NCI-H345 treated with DMSO at 0.1 percent for 48 hours (cell line): ENCODE measurements at regions not wholly inside any gene's neighbourhood (a gene's known extent, or its start where the extent isn't known, plus 50 kb on each side); places are given as distances from the start of the nearest gene placed in this dataset.
A peak's percentile ranks its signal among the peaks of the same experiment; 100 is the strongest.
"Not testable (repeated sequence)": the region's sequence is repeated elsewhere in the genome, so short reads cannot be mapped to it uniquely, and the experiment has no call there.

Experiments
- DNase-seq: peaks from one replicate; lab custom pipeline; 2025; ENCODE audit not compliant: unreplicated experiment; lab: John Stamatoyannopoulos, UW

DNA sequence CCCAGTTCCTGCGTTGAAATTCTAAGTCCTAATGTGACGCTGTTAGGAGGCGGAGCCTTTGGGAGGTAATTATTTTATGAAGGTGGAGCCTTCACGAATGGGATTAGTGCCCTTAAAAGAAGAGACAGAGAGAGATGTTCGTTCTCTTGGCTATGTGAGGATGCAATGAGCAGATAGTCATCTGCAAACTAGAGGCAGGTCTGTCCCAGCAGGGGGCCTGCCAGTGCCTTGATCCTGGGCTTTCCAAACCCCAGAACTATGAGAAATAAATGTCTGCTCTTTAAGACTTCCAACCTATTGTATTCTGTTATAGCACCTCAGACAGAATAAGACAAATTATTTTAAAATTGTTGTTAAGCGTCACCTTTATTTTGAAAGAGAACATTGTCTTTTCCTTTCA is 123.1 kb upstream of the KCNJ6 start:
- DNase-seq = no peak

DNA sequence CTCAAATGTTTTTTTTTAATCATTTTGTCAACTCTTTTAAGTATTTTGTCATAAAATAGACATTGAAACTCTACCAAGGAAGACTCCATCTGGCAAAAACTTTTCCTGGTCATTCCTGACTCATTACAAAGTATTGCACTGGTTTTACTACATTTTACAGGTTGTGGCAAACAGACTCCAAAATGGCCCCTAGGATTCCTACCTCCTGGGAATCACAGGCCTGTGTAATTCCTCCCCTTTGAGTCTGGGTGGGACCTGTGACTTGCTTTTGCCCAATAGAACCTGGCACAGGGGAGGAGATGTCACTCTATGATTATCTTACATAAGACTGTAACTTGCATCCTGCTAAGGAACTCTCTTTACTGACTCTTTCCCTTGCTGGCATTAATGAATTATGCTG is 123.6 kb upstream of the KCNJ6 start:
- DNase-seq = no peak

- DNase-seq = no peak
These were observed 125.2 kb upstream of the KCNJ6 start for GRCh38 chr21:38041493-38041892.

GRCh38 chr21:38042246-38042645 is 126.0 kb upstream of the KCNJ6 start:
- DNase-seq = no peak

GRCh38 chr21:38048167-38048566 is 131.9 kb upstream of the KCNJ6 start:
- DNase-seq = peak; percentile 36

DNA sequence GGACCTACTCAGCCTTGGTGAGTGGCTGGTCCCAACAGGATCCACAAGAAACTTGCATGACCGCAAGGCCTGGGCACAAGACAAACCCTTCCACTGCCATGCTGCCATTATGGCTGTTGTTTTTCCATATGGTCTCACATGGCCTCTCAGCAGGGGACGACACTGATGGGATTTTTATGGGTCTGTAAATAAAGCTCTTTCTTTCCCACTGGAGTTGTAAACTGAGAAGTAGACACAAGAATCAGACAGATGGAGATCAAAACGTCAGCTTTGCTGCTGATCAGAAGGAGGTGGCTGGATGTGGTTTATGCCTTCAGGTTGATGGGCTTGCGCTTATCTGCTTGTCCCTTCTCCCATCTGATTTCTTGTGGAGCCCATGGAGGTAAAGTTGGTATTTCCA is 138.1 kb upstream of the KCNJ6 start:
- no peak for DNase-seq

- no peak for DNase-seq
These were observed 140.2 kb upstream of the KCNJ6 start for GRCh38 chr21:38056481-38056880.

GRCh38 chr21:38057626-38058025 is 141.4 kb upstream of the KCNJ6 start:
- no peak for DNase-seq

- DNase-seq = no peak
These were observed 144.3 kb upstream of the KCNJ6 start for GRCh38 chr21:38060533-38060932.

DNA sequence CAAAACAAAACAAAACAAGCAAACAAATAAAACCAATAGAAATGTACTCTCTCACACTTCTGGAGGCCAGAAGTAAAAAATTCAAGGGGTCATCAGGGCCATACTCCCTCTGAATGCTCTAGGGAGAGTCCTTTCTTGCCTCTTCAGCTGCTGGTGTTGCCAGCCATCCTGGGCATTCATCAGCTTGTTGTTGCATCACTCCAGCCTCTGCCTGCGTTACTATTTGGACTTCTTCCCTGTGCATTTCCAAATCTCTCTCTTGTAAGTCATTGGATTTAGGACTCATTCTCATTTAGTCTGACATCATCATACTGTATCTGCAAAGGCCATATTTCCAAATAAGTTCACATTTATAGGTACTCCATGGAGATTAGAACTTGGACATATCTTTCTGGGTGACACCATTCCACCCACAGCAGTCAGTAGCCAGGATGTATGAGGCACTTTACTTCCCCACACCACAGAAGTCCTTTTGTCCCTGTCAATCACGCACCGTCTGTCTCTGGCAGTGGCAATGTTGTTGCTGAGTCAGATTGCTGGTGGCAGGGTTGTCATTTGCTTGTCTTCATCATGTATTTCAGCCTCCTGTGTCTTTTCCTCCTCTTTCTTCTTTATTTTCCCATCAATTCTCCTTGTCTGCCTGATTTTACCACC is 151.0 kb upstream of the KCNJ6 start:
- DNase-seq = no peak

DNA sequence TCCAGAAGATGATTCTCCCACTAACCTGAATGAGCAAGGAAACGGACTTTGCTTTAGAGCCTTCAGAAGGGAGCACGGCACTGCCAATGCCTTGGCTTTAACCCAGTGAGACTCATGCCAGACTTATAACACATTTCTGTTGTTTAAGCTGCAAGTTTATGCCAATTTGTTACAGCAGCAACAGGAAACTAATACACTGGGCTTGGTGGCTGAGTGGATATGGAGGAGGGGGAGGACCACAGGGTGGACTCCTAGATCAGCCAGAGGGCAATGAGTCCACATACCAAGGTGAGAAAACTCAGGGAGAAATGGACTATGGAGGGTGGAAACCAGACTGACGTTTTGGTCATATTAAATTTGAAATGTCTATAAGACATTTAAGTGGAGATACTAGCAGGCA is 156.2 kb upstream of the KCNJ6 start:
- no peak for DNase-seq

DNA sequence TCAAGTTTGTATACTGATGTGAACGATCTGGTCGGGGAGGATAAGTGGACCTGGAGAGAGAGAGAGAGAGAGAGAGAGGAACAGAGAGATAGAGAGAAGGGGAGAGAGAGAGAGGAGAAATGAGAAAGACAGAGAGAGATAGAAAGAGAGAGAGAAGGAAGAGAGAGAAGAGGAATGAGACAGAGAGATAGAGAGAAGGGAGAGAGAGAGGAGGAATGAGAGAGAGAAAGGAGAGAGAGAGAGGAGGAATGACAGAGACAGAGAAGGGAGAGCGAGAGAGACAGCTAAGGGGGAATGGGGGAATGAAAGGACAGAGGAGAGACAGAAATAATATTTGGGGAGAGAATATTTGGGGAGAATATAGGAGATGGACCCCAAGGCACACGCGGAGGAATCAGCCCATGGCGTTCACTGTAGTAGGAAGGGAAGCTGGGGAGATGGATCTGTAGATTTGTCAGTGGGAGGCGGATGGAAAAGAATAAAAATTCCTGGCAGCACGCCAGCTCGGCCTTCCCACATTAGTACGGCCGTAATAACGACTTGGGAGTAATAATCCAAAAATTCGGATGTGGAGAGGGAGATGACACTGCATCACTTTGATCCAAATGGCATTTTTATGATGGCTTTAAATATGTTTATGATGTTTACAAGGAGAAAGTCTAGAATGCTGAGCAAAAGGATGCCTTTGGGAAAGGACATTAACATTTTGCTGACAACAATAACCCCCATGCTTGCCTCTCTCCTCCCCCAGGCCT is 159.8 kb upstream of the KCNJ6 start:
- DNase-seq = no peak

DNA sequence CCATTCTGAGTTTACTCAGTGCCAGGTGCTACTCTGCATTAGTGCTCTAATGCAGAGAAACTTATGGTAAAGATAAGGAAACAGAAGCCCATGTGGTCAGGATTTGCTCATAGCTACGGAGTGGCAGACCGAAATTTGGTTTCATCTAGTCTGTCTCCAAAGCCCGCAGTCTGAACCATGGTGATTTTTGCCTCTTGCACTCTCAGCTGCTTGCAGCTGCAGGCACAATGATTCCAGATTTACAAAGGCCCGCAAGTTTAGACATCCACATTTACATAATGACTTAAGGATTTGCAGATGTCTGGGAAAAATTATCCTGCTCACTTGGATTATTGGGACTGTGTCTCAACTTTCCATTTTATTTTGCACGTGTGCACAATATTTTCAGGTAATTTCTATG is 161.3 kb upstream of the KCNJ6 start:
- DNase-seq = no peak

DNA sequence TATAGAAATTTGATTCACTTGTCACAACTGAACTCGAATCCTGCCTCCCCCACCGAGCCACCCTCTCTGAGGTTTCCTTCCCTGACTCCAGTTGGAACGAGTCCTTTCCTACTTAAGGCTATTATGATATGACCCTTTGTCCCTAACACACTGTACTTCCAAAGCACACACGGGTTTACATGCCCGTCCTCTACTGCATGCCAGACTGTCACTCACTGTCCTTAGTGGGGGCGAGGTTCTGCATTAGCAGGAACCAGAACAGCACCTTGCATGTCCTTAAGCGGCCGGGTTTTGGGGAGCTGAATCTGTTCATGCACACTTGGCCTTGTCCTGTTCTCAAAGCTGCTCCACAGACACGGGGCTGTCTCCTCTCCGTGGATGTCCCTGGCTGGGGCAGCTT is 164.6 kb upstream of the KCNJ6 start:
- no peak for DNase-seq

GRCh38 chr21:38081708-38082107 is 165.5 kb upstream of the KCNJ6 start:
- no peak for DNase-seq

DNA sequence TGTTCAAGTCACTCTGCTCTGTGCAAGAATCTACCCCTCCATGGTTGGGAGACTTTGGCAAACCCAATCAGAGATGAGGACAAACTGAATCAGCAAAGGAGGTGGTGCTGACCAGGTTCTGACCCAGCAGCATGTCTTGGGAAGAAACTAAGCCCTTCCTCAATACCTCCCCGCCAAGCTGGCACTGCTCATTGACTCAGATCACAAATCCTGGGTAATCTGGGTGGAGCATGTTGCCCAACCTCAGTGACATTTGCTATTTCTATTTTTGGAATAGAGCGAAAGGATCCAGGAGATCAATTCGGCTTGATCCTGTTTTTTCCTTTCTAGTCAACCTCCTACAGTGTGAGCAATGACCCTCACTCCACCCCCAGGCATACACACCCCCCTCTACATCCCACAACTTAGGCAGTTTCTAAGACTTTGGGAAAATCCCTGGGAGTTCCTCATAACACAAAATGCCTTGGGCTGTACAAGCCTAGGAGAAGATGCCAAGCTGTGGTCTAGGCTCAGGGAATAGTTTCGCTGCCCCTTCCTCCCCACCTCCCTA is 166.8 kb upstream of the KCNJ6 start:
- no peak for DNase-seq

DNA sequence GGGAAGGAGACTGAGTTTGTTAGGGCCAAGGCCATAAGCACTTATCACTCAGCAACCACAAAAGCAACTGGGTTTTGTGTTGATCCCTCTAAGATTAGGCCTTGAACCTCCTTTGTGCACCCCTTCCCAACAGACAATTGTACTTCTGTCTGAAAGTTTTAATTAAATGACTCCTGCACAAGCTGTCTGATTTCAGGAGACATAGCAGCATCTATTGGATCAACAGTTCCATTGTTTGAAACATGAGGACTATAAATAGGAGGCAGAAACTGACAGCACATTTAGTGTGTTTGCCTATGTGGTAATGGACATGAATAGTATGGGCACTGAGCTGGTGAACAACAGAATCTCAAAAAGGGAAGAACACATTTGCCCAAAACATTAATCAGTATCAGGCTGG is 167.3 kb upstream of the KCNJ6 start:
- no peak for DNase-seq

DNA sequence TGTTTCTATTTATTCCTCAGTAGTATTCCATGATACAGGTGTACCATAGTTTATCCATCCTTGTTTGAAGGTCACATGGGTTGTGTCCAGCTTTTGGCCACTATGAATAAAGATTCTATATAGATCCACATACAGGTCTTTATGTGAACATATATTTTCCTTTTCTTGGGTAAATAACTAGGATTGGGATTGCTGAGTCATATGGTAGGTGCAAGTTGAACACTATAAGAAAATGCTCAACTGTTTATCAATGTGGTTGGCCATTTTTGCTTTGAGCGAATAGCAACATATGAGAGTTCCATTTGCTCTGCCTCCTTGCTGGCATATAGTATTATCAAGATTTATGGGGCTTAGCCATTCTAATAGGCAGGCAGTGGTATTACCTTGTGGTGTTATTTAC is 170.2 kb upstream of the KCNJ15 start:
- DNase-seq = no peak

DNA sequence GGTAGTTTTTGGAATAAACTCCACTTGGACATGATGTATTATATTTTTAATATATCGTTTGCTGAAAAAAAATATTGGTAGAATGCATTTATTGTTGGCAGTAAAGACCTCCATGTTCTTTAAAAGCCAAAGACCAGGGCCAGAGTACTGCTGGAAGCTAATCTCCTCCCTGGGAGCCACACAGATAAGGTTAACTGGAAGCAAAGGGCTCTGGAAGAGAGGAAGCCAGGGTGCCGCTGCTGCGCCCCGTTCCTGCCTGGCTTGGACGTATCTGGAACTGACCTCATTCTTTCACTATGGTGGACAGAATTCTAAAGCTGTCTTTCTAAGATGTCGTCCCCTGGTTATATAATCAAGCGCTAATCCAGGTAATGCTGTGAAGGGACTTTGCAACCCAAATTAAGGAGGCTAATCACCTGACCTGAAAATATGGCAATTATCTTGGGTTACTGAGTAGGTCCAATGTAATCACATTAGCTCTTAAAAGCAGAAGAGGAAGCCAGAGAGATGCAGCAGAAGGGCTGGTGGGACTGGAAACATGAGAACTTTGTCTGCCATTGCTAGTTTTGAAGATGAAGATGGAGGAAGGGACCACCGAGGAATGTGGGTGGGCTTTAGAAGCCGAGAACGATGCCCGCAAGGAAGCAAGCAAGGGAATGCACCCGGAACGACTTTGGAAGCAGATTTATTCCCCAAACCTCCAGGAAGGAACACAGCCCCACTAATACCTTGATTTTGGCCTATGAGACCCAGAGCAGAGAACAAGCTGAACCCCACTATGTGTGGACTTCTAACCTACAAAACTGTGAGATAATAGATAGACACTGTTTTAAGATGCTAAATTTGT is 167.7 kb upstream of the KCNJ15 start:
- no peak for DNase-seq

GRCh38 chr21:38089763-38090046 is 167.1 kb upstream of the KCNJ15 start:
- DNase-seq = no peak

DNA sequence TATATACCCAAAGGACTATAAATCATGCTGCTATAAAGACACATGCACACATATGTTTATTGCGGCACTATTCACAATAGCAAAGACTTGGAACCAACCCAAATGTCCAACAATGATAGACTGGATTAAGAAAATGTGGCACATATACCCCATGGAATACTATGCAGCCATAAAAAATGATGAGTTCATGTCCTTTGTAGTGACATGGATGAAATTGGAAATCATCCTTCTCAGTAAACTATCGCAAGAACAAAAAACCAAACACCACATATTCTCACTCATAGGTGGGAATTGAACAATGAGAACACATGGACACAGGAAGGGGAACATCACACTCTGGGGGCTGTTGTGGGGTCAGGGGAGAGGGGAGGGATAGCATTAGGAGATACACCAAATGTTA is 165.7 kb upstream of the KCNJ15 start:
- DNase-seq = not testable (repeated sequence)

GRCh38 chr21:38092051-38092450 is 164.7 kb upstream of the KCNJ15 start:
- no peak for DNase-seq
